ENCODE measurements at regions not wholly inside any gene's neighbourhood (a gene's known extent, or its start where the extent isn't known, plus 50 kb on each side); places are given as distances from the start of the nearest gene placed in this dataset.
"Not testable (repeated sequence)": the region's sequence is repeated elsewhere in the genome, so short reads cannot be mapped to it uniquely, and the experiment has no call there.

DNA sequence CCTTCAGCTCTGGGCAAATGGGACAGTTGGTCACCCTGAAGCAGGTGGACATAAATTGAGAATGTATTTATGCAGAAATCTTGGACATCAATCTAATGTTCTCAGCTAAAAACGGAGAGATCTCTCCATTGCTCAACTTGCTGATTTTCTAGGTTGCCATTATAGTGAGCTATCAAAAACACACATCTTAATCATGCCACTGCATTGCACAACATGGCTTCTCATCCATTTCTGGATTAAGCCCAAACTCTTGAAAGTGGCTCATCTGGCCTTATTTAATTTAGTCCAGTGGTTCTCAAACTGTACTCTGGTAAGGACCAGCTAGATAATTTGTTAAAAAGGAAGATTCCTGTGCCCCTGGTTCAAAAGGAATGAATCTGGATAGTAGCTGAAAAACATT is 324.9 kb upstream of the CITED2 start:
- in situ Hi-C loops (cut with MboI; ENCODE audit: low sequenced_read_pairs) = no loop called here

DNA sequence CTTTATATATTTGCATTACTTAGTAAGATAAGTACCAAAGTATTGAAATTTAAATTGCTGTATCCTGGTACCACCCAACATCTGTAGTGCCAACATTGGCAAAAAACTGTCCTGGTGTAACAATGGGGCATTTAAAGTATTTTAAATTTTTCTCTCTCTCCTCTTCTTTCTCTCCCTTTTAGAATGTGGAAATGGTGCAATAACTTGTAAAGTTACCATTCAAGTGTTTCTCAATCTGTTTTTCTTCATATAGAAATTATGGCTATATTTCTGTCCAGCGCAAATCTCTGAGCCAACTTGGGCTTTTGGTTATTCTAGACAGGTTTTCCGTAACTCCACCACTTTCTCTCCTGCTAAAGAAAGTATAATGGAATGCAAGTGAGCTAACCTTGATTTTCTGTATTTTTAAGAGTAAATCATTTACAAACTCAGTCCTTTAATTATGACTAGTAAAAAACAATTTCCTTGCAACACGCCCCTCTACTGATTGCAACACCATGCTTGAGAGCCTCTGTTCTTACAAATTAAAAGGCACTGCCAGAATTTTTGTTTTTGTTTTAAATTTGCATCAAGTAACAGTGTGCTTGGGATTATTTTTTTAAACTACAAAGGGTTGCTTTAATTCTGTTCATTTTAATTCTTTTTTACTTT is 324.2 kb upstream of the CITED2 start:
- in situ Hi-C loops (cut with MboI; ENCODE audit: low sequenced_read_pairs) = no loop called here

DNA sequence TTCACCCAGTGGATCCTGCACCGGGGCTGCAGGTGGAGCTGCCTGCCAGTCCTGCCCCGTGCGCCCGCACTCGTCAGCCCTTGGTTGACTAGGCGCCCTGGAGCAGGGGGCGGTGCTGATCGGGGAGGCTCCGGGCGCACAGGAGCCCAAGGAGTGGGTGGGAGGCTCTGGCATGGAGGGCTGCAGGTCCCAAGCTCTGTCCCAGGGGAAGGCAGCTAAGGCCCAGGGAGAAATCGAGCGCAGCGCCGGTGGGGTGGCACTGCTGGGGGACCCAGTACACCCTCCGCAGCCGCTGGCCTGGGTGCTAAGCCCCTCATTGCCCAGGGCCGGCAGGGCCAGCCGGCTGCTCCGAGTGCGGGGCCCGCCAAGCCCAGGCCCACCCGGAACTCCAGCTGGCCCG is 323.4 kb upstream of the CITED2 start:
- in situ Hi-C loops (cut with MboI; ENCODE audit: low sequenced_read_pairs) = not testable (repeated sequence)

DNA sequence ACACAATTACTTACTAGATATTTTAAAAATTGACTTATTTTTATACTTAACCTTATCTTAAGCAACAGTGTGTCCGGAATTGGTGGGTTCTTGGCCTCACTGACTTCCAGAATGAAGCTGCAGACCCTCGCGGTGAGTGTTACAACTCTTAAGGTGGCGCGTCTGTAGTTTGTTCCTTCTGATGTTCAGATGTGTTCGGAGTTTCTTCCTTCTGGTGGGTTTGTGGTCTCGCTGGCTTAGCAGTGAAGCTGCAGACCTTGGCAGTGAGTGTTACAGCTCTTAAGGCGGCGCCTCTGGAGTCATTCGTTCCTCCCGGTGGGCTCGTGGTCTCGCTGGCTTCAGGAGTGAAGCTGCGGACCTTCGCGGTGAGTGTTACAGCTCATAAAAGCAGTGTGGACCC is 322.5 kb upstream of the CITED2 start:
- in situ Hi-C loops (cut with MboI; ENCODE audit: low sequenced_read_pairs) = not testable (repeated sequence)

DNA sequence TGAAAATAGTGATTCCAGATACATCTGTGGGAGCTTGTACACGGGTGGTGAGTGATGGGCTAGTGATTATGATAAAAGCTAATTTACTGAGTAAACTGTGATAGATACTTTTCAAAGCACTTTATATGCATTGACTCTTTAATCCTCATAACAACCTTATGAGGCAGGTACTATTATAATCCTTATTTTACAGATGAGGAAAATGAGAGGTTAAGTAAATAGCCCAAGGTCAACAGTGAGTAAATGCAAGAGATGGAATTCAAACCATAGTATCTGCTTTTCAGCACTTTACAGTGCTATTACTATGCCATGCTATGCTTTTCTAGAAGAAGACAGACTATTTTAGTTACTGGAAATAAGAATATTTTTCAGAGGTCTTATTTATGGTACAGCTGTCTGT is 320.9 kb upstream of the CITED2 start:
- in situ Hi-C loops (cut with MboI; ENCODE audit: low sequenced_read_pairs) = no loop called here

DNA sequence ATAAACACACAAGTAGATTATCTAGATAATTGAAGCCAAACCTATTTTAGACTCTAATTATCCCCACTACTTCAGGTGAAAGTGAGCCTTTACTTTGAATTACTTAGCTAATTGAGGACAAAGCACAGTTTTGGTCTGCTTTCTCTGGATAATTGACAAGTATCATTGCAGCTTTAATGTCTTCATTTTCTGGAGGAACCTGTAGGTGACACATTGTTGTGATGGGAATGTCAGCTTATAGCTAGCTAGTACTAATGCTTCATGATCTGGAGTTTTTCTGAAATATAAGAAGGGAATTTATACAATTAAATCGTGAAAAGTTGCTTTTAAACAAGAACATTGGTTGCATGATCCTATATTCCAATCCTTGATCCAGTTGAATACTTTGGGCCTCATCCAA is 319.3 kb upstream of the CITED2 start:
- in situ Hi-C loops (cut with MboI; ENCODE audit: low sequenced_read_pairs) = no loop called here

DNA sequence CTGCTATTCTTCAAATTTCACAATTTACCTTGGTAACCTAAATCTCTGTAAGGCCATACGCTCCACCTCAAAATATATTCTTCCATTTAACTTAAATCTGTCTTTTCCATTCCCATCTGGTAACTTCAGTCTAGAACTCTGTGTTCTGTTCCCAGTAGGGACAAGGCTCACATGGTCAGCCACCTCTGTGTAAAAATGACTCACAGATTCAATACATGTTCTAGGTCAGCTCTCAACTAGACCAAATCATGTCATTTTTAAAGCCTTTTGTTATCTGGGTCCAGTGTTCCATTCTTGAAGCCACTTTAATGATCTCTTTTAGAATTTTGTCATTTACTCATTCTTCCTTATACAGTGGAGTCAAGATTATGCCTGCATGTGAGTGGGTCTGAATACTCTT is 315.6 kb upstream of the CITED2 start:
- in situ Hi-C loops (cut with MboI; ENCODE audit: low sequenced_read_pairs) = no loop called here

DNA sequence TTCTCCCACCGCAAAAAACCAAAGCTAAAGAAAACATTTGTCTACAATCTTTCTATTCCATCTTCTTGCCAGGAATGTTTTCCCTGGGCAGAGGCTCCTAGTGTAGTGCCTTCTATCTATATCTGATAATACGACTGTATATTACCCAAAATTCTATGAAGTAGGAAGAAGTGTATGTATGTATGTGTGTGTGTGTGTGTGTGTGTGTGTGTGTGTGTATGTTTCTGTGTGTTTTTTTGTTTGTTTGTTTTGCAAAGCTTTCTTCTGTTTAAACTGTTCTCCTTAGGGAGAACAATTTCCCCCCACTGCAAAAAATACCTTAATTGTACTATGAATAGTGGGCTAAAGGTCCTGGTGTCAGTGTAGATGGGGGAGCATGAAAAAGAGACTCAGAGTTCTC is 312.6 kb upstream of the CITED2 start:
- in situ Hi-C loops (cut with MboI; ENCODE audit: low sequenced_read_pairs) = no loop called here

DNA sequence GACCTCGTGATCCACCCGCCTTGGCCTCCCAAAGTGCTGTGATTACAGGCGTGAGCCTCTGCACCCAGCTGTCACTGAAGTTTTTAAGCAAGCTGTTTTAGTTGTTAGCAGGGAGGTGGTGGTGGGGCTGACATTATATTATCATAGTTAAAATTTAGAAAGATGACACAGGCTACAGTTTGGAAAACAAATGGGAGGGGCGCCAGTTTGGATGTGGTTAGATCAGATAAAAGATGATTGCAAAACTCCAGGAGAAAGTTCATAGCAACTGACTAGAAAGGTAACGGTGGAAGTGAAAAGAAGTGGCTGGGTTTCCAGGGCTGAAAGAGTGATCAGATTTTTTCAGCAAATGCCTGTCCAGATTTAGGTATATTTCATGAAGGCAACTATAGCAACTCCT is 311.9 kb upstream of the CITED2 start:
- in situ Hi-C loops (cut with MboI; ENCODE audit: low sequenced_read_pairs) = no loop called here

DNA sequence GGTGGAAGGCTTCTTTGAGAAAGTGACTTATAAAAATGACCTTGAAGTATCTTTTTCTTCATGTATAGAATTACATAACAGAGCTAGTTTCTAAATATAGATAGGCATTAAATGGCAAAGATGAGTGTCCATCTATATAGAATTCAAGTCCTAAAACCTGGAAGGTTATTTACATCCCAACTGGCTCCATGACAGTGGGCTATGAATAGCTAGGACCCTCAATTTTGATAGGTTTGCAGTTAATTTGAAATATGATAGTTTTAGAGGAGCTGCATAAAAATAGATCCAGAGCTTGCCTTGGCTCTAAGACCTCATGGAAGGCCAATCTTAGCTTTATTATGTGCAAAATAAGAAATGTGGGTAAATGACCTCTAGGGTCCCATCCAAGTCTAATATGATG is 310.6 kb upstream of the CITED2 start:
- in situ Hi-C loops (cut with MboI; ENCODE audit: low sequenced_read_pairs) = no loop called here

DNA sequence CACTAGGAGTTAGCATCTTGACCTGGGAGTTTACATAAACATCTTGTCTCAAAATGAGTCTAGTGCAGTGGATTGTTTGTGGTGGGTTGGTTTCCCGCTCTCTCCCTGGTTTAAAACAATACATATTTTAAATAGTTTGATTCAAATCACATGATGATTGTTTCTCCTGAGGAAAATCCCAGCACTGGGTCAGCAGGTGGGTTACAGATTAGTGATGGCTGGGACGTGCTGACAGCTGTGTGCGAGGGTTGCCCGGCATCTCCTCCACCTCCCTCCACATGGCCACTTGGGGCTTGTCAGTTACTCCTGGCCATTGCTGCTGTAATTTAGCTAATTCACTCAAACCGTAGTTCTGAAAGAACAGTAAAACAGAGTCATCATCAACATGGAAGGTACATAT is 306.4 kb upstream of the CITED2 start:
- in situ Hi-C loops (cut with MboI; ENCODE audit: low sequenced_read_pairs) = no loop called here

DNA sequence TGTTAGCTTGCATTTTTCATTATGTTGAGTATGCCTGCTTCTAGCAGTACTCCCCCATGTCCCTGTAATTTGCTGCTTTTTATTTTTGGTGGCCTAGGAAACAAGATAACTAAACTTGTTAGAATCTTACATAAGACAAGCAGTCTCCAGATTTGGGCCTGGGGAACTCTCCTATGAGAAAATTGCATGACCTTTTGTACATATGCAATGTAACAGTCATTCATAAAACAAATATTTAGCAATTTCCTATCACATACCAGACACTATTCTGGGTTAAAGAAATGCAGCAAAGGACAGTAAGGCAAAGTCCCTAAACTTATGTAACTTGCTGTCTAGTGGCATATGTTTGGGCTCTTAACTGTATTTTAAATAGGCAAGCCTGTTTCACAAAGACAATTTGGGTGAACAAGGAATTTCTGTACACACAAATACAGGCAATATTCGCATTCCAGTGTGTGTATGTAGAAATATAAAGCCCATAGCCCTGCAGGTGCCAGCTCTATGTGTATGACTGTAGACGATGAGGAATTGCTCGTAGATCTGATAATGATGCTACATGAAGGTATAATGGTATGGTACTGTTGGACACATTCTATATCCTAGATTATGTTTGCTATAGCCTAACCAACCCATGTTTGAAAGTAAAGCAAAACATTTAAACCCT is 305.2 kb upstream of the CITED2 start:
- in situ Hi-C loops (cut with MboI; ENCODE audit: low sequenced_read_pairs) = no loop called here

DNA sequence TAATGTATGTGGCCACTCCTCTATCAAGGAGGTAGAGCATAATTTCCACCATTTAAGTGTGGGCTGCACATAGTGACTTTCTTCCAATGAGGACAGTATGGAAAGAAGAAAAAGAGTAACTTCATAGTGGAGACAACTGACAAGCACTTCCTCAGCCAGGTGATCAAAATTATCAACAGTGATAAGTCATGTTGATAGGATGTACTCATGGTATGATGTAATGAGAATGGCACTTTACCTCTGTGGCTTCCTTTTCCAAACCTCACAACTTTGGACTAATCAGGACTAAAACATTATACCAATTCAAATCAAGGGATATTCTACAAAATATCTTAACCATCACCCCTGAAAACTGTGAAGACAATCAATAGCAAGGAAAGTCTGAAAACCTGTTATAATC is 302.3 kb upstream of the CITED2 start:
- in situ Hi-C loops (cut with MboI; ENCODE audit: low sequenced_read_pairs) = no loop called here

DNA sequence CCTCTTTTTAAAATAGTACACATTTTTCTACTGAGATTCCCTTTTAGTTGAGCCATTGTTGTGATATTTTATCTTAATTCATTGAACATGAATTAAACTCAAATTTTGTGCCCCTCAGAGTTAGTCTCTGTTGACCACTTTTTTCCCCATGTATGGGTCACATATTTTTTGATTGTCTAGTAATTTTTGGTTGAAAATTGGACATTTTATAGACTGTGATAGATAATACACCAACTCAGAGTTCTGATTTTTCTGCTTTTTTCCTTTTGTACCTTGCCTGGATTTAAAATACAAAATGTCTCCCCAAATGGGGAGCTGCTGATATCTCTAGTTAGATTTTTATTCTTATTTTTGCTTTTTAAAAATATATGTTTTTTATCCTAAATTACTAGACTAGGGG is 291.8 kb upstream of the CITED2 start:
- in situ Hi-C loops (cut with MboI; ENCODE audit: low sequenced_read_pairs) = no loop called here

DNA sequence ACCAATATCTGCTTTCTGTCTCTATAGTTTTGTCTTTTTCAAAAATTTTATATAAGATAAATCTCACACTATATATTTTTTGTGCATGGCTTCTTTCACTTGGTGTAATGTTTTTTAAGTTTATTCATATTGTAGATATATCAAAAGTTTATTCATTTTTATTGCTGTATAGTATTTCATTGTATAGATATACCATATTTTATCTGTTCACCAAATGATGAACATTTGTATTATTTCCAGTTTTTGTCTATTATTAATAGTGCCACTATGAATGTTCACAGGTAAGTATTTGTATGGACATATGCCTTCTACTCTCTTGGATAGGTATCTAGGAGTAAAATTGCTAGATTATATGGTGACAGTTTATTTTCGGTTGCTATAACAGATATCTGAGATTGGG is 289.5 kb upstream of the CITED2 start:
- in situ Hi-C loops (cut with MboI; ENCODE audit: low sequenced_read_pairs) = no loop called here

DNA sequence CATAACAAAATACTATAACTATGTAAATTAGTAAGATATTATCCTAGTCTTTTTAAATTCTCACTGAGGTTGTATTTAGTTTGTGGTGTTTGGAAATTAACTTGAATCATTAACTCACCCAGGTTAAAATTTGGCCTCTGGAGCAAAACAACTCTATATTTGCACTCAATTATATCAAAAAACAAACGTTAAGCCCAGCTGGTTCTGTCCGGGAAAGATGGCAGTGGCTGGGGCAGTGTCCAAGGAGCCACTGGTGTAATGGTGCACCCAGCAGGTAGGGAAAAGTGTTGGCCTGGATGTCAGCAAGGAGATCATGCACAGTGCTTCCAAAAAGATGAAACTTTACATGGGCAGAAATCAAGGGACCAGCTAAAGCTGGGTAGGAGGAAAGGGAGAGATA is 285.3 kb upstream of the CITED2 start:
- in situ Hi-C loops (cut with MboI; ENCODE audit: low sequenced_read_pairs) = no loop called here

DNA sequence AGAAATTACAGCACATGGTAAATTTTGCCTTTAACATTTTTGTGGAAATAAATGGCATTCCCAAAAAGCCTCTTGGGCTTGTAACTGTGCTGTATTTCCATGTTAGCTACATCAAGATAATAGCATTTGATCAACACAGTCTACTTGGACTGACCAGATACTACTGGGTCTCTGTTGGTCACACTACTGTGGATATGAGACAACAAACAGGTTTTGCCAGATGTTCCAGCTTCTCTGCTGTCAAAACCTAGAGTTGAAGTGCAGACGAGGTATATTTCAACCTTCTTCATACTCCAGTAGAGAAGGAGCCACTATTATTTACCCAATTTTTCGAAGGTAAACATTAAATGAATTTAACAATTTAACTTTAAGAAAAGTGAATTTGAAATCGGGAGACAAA is 284.7 kb upstream of the CITED2 start:
- in situ Hi-C loops (cut with MboI; ENCODE audit: low sequenced_read_pairs) = no loop called here

DNA sequence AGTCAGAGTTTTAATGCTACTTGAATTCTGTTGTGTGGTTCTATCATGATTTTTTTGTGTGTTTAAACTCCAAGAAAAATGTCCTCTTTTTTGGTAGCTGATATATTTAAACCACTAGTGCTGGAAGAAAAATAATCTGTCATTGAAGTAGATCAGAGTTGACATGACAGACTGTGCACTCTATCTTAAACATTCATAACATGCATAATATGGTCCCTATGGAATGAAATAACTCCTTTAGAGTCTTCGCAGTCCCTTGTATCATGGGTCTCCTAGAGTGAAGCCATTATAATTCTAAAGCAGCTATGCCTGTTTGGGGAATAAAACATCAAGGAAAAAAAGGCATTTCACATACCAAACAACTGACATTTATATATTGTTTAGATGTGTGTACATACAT is 282.7 kb upstream of the CITED2 start:
- in situ Hi-C loops (cut with MboI; ENCODE audit: low sequenced_read_pairs) = no loop called here

DNA sequence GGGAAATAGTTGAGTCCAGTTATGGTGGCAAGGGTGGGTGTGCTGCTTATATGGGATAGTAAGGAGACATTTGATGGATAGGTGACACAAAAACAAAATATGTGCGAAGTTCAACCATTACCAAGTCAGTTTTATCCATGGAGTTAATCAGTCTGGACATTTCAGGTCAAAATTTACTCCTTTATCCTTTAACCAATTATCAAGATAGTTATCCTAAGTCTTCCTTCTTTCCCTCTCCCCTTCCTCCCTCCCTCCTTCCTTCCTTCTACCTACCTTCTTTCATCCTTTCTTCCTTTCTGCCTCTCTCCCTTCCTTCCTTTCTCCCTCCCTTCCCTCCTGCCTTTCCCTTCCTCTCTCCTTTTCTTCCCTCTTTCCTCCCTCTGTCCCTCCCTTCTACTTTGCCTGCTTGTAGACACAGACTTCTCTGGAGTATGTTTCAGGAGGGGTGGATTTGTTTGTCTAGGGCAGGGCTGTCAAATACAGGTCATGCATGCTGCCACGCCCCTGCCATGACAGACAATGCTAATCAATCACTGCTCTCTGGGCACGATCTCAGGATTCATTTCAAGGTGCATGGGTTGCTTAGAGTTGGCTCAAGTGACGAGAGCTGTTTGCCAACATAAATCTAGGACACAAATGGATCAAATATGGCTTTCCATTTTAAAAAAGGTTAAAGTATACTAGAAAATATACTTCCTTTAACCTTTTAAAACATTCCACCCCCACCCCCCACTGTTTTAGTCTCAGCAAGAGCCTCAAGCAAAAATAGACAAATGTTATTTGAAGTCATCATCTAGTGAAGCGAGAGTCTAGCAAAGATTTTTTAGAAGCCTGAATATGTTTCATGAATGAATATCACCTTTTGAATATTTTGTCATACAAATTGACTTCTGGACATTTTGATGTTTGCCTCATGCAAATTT is 281.6 kb upstream of the CITED2 start:
- in situ Hi-C loops (cut with MboI; ENCODE audit: low sequenced_read_pairs) = no loop called here

DNA sequence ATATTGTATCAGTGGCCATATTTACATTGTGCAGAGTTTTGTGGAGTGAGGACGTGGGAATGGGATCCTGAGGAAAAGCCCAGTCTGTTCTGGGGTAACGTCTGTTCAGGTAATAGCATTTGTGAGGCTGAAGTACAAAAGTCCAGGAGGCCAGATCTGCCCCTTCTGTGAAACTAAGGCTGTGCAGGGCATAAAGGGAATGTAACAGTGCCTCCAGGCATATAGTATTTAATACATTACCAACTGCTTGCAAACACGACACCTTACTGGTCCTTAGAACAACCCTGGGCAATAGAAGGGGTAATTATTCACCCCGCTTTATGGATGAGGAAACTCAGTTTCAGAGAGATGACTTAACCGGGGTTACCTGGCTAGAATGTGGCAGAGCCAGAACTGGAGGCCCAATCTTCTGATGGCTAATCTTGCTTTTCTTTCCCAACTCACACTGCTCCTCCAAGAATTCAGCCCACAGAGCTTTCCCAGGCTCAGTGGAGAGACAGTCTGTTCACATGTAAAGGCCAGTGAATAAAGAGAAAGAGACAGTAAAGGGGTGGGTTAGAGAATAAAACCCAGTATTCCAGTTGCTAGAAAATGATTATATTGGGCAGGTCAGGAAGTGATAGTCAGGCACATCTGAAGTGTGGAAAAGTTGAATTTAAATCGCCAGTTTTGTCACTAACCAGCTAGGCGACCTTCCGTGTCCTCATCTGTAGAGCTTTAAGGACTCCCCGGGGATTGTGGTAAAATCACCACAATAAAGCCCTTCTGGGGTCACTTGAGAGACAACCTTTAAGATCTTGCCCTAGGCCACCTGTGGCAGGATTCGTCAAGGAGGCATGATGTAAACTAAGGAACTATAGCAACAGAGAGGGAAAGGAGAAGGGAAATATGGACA is 280.7 kb upstream of the CITED2 start:
- in situ Hi-C loops (cut with MboI; ENCODE audit: low sequenced_read_pairs) = no loop called here

DNA sequence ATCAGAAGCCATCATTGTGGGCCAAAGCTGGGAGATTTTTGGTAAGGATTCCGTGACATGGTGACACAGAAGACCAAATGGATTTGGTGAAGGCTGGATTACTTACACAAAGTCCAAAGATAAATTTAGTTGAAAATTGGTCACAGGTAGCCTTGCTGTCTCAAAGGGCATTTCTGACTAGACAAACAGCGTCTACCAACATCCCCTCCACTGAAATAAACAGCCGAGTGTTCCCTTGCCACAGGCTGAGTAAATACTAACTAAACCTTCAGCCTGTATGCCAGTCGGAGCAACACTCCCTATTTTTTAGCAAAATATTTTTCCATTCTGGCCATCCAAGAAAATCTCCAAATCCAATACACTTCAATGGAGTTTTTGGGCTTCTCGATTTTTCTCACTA is 279.9 kb upstream of the CITED2 start:
- in situ Hi-C loops (cut with MboI; ENCODE audit: low sequenced_read_pairs) = no loop called here
